Rectal smooth muscle tissue (tissue), 1 donor: ENCODE measurements at regions not wholly inside any gene's neighbourhood (a gene's known extent, or its start where the extent isn't known, plus 50 kb on each side); places are given as distances from the start of the nearest gene placed in this dataset.
A peak's percentile ranks its signal among the peaks of the same experiment; 100 is the strongest.

Source experiments
- H3K27ac ChIP-seq: one replicate; pipeline ENCODE4 v1.7.0; 2013; ENCODE audit warnings: low read depth, low read length, inconsistent platforms
- H3K27me3 ChIP-seq: one replicate; pipeline ENCODE4 v1.7.0; 2013; ENCODE audit warnings: low read length; ENCODE audit not compliant: control insufficient read depth, insufficient read depth
- H3K36me3 ChIP-seq: one replicate; pipeline ENCODE4 v1.7.0; 2013; ENCODE audit warnings: low read length; ENCODE audit not compliant: control insufficient read depth, insufficient read depth
- H3K4me1 ChIP-seq: one replicate; pipeline ENCODE4 v1.7.0; 2013; ENCODE audit warnings: low read length; ENCODE audit not compliant: control insufficient read depth, insufficient read depth
- H3K4me3 ChIP-seq: one replicate; pipeline ENCODE4 v1.7.0; 2013; ENCODE audit warnings: low read length
- H3K9ac ChIP-seq: one replicate; pipeline ENCODE4 v1.7.0; 2013; ENCODE audit warnings: low read length

GRCh38 chr12:47578836-47579235, 127.0 kb downstream of the RPAP3 start:
- no peak overlapping the region for H3K27ac ChIP-seq
- no peaks in the 10 kb centered on the region for H3K27me3 ChIP-seq
- no peak overlapping the region for H3K9ac ChIP-seq
- peaks cover 10% of the 10 kb centered on the region for H3K4me1 ChIP-seq
- H3K4me3 ChIP-seq: no peak overlapping the region
- no peaks in the 10 kb centered on the region for H3K36me3 ChIP-seq

GRCh38 chr12:47577206-47577989, 128.4 kb downstream of the RPAP3 start:
- Histone ChIP-seq H3K9ac (no peak overlapping the region), H3K27ac (no peak overlapping the region)

GRCh38 chr12:47576289-47576945, 129.4 kb downstream of the RPAP3 start:
- peak overlapping the region; percentile 30 for H3K4me3 ChIP-seq
- H3K27me3 ChIP-seq: no peaks in the 10 kb centered on the region
- H3K27ac ChIP-seq: no peak overlapping the region
- H3K4me1 ChIP-seq: peaks cover 10% of the 10 kb centered on the region
- H3K9ac ChIP-seq: no peak overlapping the region
- H3K36me3 ChIP-seq: no peaks in the 10 kb centered on the region

More at GRCh38 chr12:47577206-47577989, 128.4 kb downstream of the RPAP3 start:
- H3K4me3 ChIP-seq: no peak overlapping the region
- H3K4me1 ChIP-seq: peaks cover 10% of the 10 kb centered on the region
- H3K36me3 ChIP-seq: no peaks in the 10 kb centered on the region
- no peaks in the 10 kb centered on the region for H3K27me3 ChIP-seq

- H3K9ac ChIP-seq: no peak overlapping the region
- H3K27me3 ChIP-seq: no peaks in the 10 kb centered on the region
- no peaks in the 10 kb centered on the region for H3K36me3 ChIP-seq
- H3K4me1 ChIP-seq: peaks cover 10% of the 10 kb centered on the region
- no peak overlapping the region for H3K4me3 ChIP-seq
- no peak overlapping the region for H3K27ac ChIP-seq
Measured at GRCh38 chr12:47574252-47575021, 131.4 kb downstream of the RPAP3 start.

GRCh38 chr12:47573146-47573659, 132.6 kb downstream of the RPAP3 start:
- Histone ChIP-seq H3K27ac (no peak overlapping the region), H3K36me3 (no peaks in the 10 kb centered on the region), H3K9ac (no peak overlapping the region), H3K27me3 (no peaks in the 10 kb centered on the region), H3K4me1 (peaks cover 10% of the 10 kb centered on the region), H3K4me3 (no peak overlapping the region)

GRCh38 chr12:47570151-47570550, 135.7 kb downstream of the RPAP3 start:
- no peaks in the 10 kb centered on the region for H3K27me3 ChIP-seq
- no peak overlapping the region for H3K27ac ChIP-seq
- H3K4me3 ChIP-seq: no peak overlapping the region

GRCh38 chr12:47562201-47562600, 143.6 kb downstream of the RPAP3 start:
- no peaks in the 10 kb centered on the region for H3K36me3 ChIP-seq
- H3K27ac ChIP-seq: peak overlapping the region; percentile 59
- H3K4me1 ChIP-seq: peaks cover 22% of the 10 kb centered on the region
- H3K27me3 ChIP-seq: no peaks in the 10 kb centered on the region
- no peak overlapping the region for H3K4me3 ChIP-seq
- no peak overlapping the region for H3K9ac ChIP-seq

More at GRCh38 chr12:47570151-47570550, 135.7 kb downstream of the RPAP3 start:
- no peaks in the 10 kb centered on the region for H3K36me3 ChIP-seq
- H3K4me1 ChIP-seq: no peaks in the 10 kb centered on the region
- no peak overlapping the region for H3K9ac ChIP-seq

GRCh38 chr12:47561746-47562145, 144.1 kb downstream of the RPAP3 start:
- no peak overlapping the region for H3K9ac ChIP-seq
- peak overlapping the region; percentile 59 for H3K27ac ChIP-seq
- H3K27me3 ChIP-seq: no peaks in the 10 kb centered on the region
- H3K4me1 ChIP-seq: peaks cover 25% of the 10 kb centered on the region
- H3K36me3 ChIP-seq: no peaks in the 10 kb centered on the region
- no peak overlapping the region for H3K4me3 ChIP-seq

- H3K27ac ChIP-seq: no peak overlapping the region
- peaks cover 28% of the 10 kb centered on the region for H3K4me1 ChIP-seq
- no peaks in the 10 kb centered on the region for H3K27me3 ChIP-seq
- H3K9ac ChIP-seq: no peak overlapping the region
- H3K36me3 ChIP-seq: no peaks in the 10 kb centered on the region
- no peak overlapping the region for H3K4me3 ChIP-seq
Measured at GRCh38 chr12:47560415-47560814, 145.4 kb downstream of the RPAP3 start.

- no peak overlapping the region for H3K4me3 ChIP-seq
- H3K27me3 ChIP-seq: no peaks in the 10 kb centered on the region
- H3K4me1 ChIP-seq: peaks cover 28% of the 10 kb centered on the region
- H3K27ac ChIP-seq: peak overlapping the region; percentile 52
- no peaks in the 10 kb centered on the region for H3K36me3 ChIP-seq
- H3K9ac ChIP-seq: no peak overlapping the region
Measured at GRCh38 chr12:47558625-47559345, 147.0 kb downstream of the RPAP3 start.

GRCh38 chr12:47557386-47557785, 148.4 kb downstream of the RPAP3 start:
- H3K27me3 ChIP-seq: no peaks in the 10 kb centered on the region
- H3K4me3 ChIP-seq: no peak overlapping the region
- H3K4me1 ChIP-seq: peaks cover 24% of the 10 kb centered on the region
- H3K36me3 ChIP-seq: no peaks in the 10 kb centered on the region
- peak overlapping the region; percentile 52 for H3K27ac ChIP-seq
- H3K9ac ChIP-seq: no peak overlapping the region
